Ishikawa (cell line): ENCODE measurements at regions not wholly inside any gene's neighbourhood (a gene's known extent, or its start where the extent isn't known, plus 50 kb on each side); places are given as distances from the start of the nearest gene placed in this dataset.
A peak's percentile ranks its signal among the peaks of the same experiment; 100 is the strongest.

Source experiments
- CEBPB ChIP-seq: IDR thresholded peaks from 2 replicates; pipeline ENCODE4 v1.6.1; 2012
- CREB1 ChIP-seq: IDR thresholded peaks from 2 replicates; pipeline ENCODE4 v1.6.1; 2012; ENCODE audit warnings: low read depth
- EGR1 ChIP-seq: IDR thresholded peaks from 2 replicates; pipeline ENCODE4 v1.6.1; 2012
- EP300 ChIP-seq: IDR thresholded peaks from 2 replicates; pipeline ENCODE4 v1.6.1; 2012; ENCODE audit warnings: borderline replicate concordance
- FOXM1 ChIP-seq: IDR thresholded peaks from 2 replicates; pipeline ENCODE4 v1.6.1; 2012; ENCODE audit warnings: low read depth, borderline replicate concordance
- NFIC ChIP-seq: IDR thresholded peaks from 2 replicates; pipeline ENCODE4 v1.6.1; 2012
- RAD21 ChIP-seq: IDR thresholded peaks from 2 replicates; pipeline ENCODE4 v1.6.1; 2012; ENCODE audit warnings: low read depth
- REST ChIP-seq: IDR thresholded peaks from 2 replicates; pipeline ENCODE4 v1.6.1; 2012; ENCODE audit warnings: low read depth, mild to moderate bottlenecking
- TAF1 ChIP-seq: IDR thresholded peaks from 2 replicates; pipeline ENCODE4 v1.6.1; 2012; ENCODE audit warnings: low read depth, mild to moderate bottlenecking
- TCF12 ChIP-seq: IDR thresholded peaks from 2 replicates; pipeline ENCODE4 v1.6.1; 2012; ENCODE audit warnings: low read depth
- TEAD4 ChIP-seq: IDR thresholded peaks from 2 replicates; pipeline ENCODE4 v1.6.1; 2012
- USF1 ChIP-seq: IDR thresholded peaks from 2 replicates; pipeline ENCODE4 v1.6.1; 2012
- YY1 ChIP-seq: IDR thresholded peaks from 2 replicates; pipeline ENCODE4 v1.6.1; 2012; ENCODE audit warnings: low read depth
- ZBTB7A ChIP-seq: IDR thresholded peaks from 2 replicates; pipeline ENCODE4 v1.6.1; 2012; ENCODE audit warnings: low read depth
- TF ChIP-seq, protein P1 (sequence below): IDR thresholded peaks from 2 replicates; pipeline ENCODE4 v1.6.1; 2012

- TF ChIP-seq, protein P1, sequence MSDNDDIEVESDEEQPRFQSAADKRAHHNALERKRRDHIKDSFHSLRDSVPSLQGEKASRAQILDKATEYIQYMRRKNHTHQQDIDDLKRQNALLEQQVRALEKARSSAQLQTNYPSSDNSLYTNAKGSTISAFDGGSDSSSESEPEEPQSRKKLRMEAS = no peak
- no peak for TF ChIP-seq TCF12
- no peak for TF ChIP-seq YY1
- no peak for TF ChIP-seq EGR1
- no peak for TF ChIP-seq CREB1
- TF ChIP-seq TEAD4 = no peak
- TF ChIP-seq CEBPB = no peak
- no peak for TF ChIP-seq REST
- no peak for TF ChIP-seq RAD21
- TF ChIP-seq NFIC = no peak
Observed at GRCh38 chr6:135675026-135675425, 176.5 kb upstream of the PDE7B start.

- TF ChIP-seq ZBTB7A = no peak
- no peak for TF ChIP-seq CREB1
- TF ChIP-seq, protein P1 = no peak
- TF ChIP-seq RAD21 = peak; percentile 69
Observed at GRCh38 chr6:135675862-135676261, 175.6 kb upstream of the PDE7B start.

GRCh38 chr6:135680964-135681913 lies 170.3 kb upstream of the PDE7B start:
- TF ChIP-seq ZBTB7A (no peak), RAD21 (no peak), YY1 (no peak), REST (no peak)

DNA sequence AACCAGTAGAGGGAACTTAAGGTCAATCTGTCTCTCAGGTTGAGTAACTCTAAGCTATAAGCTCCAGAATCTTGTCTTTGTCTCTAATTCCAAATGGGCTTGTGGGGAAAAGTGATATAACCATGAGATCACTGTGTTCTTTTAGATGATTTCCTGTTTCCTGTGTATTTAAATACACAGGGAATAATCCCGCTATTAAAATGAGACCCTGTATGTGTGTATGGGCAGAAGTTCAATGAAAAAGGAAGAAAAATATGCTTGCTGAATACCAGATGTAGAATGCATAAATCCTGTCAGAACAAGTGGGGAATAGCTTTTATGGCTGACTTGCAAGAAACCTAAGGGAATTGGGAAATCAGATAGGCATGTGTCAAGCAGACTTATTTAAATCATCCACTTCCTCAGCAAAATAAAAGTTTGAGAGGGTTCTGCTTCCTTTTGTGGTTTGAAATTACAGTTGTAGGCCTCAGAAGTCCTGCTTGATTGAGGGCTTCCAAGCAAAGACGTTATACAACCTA lies 164.7 kb upstream of the PDE7B start:
- TF ChIP-seq EP300 = no peak
- TF ChIP-seq, protein P1 = no peak
- no peak for TF ChIP-seq ZBTB7A
- TF ChIP-seq USF1 = no peak
- TF ChIP-seq TCF12 = no peak
- TF ChIP-seq FOXM1 = no peak
- TF ChIP-seq TEAD4 = no peak
- no peak for TF ChIP-seq TAF1
- no peak for TF ChIP-seq RAD21
- TF ChIP-seq CEBPB = no peak
- TF ChIP-seq EGR1 = no peak
- no peak for TF ChIP-seq CREB1
- no peak for TF ChIP-seq NFIC
- TF ChIP-seq REST = no peak
- no peak for TF ChIP-seq YY1

GRCh38 chr6:135692426-135692825 lies 159.1 kb upstream of the PDE7B start:
- TF ChIP-seq CEBPB = no peak
- TF ChIP-seq NFIC = no peak
- TF ChIP-seq REST = no peak
- no peak for TF ChIP-seq YY1
- TF ChIP-seq CREB1 = no peak
- no peak for TF ChIP-seq EP300
- TF ChIP-seq RAD21 = no peak
- no peak for TF ChIP-seq USF1
- no peak for TF ChIP-seq TEAD4
- TF ChIP-seq FOXM1 = no peak
- TF ChIP-seq TCF12 = no peak
- TF ChIP-seq EGR1 = no peak
- TF ChIP-seq, protein P1 = no peak
- no peak for TF ChIP-seq ZBTB7A
- no peak for TF ChIP-seq TAF1
